ENCODE measurements at regions not wholly inside any gene's neighbourhood (a gene's known extent, or its start where the extent isn't known, plus 50 kb on each side); places are given as distances from the start of the nearest gene placed in this dataset.

GRCh38 chr6:68194846-68195478, 440.1 kb upstream of the ADGRB3 start (continued):
- no peak for TF ChIP-seq YY1 (IDR thresholded peaks at IDR 0.05; ENCODE audit: low read depth, low read length)

- BruUV-seq (replicated peaks) = no TSS peak
- in situ Hi-C loops (cut with MboI) (no loop called here), intact Hi-C loops (cut with micrococcal nuclease; ENCODE audit: unreplicated experiment) (no loop called here)
- H3K4me1 ChIP-seq (ENCODE audit: control insufficient read depth, insufficient read depth, low read length) = no peaks in the 10 kb centered on the region
- H3K27me3 ChIP-seq (replicated peaks in 1 of 2; ENCODE audit: control insufficient read depth in 2 of 2, insufficient read depth in 2 of 2, low read length in 1 of 2) = no peaks in the 10 kb centered on the region
- H3K27ac ChIP-seq (ENCODE audit: control insufficient read depth, insufficient read depth) = no peak overlapping the region
- H3K9me3 ChIP-seq (replicated peaks; ENCODE audit: control insufficient read depth, insufficient read depth, low read length) = no peaks in the 10 kb centered on the region
- TF ChIP-seq SPI1 (IDR thresholded peaks at IDR 0.05; ENCODE audit: borderline replicate concordance, insufficient read depth, low read depth, low read length) = peak; percentile 63; the same call in 1 of the 2 replicates
- no peak for TF ChIP-seq ZNF24 (IDR thresholded peaks at IDR 0.05)
- no peak for TF ChIP-seq MLLT1 (IDR thresholded peaks at IDR 0.05)
- peak; percentile 57; the same call in 1 of the 2 replicates for TF ChIP-seq RUNX3 (IDR thresholded peaks at IDR 0.05; ENCODE audit: low read length)
- TF ChIP-seq YBX1 (IDR thresholded peaks at IDR 0.05) = no peak
- TF ChIP-seq PKNOX1 (IDR thresholded peaks at IDR 0.05) = no peak
- no peak for TF ChIP-seq STAT1 (conservative IDR thresholded peaks at IDR 0.05)
- no peak for TF ChIP-seq SKIL (IDR thresholded peaks at IDR 0.05; ENCODE audit: low read depth, poor library complexity, severe bottlenecking)
- H3K9ac ChIP-seq (ENCODE audit: control insufficient read depth, insufficient read depth, low read length) = no peak overlapping the region
- DNase-seq (ENCODE audit: low read depth, low spot score) = no peak
- no peak overlapping the region for H2AFZ ChIP-seq (ENCODE audit: control insufficient read depth, low read depth, low read length)
- ChIA-PET CTCF (interaction anchor here (0.9 to 1.0 kb wide), 2 partner anchors 11 to 33 kb away, joined by 3 read pairs; no protein-coding TSS in a partner anchor), SMC1A (ENCODE audit: uncharacterized antibody, unreplicated experiment) (interaction anchor here (0.6 to 1.6 kb wide), 4 partner anchors 26 to 184 kb away, joined by 3 to 6 read pairs (median 3); no protein-coding TSS in a partner anchor), POLR2A (no interaction called here), RAD21 (ENCODE audit: unreplicated experiment) (interaction anchor here (1.0 kb wide), 2 partner anchors 105 to 259 kb away, joined by 3 to 4 read pairs; no protein-coding TSS in a partner anchor)
- no peak overlapping the region for H3K4me3 ChIP-seq
- no peaks in the 10 kb centered on the region for H3K36me3 ChIP-seq (ENCODE audit: control insufficient read depth in 2 of 2, insufficient read depth in 2 of 2, low read length in 1 of 2)
- H3K4me2 ChIP-seq (ENCODE audit: control insufficient read depth, insufficient read depth) = no peak overlapping the region
- FAIRE-seq = no peak
- ATAC-seq = peak; percentile 66
- no peaks in the 10 kb centered on the region for H3K79me2 ChIP-seq (ENCODE audit: control insufficient read depth, insufficient read depth, low read length)
- no peaks in the 10 kb centered on the region for H4K20me1 ChIP-seq (ENCODE audit: control insufficient read depth, insufficient read depth)
- WGBS (ENCODE audit: insufficient coverage, insufficient replicate concordance, low lambda C conversion rate, missing lambda C conversion rate) = 0% methylated on average over 1 of the region's 1 CpG
Observed at GRCh38 chr6:68192988-68193387, 442.1 kb upstream of the ADGRB3 start.
